B cell (primary cell): ENCODE measurements at regions not wholly inside any gene's neighbourhood (a gene's known extent, or its start where the extent isn't known, plus 50 kb on each side); places are given as distances from the start of the nearest gene placed in this dataset.

Source experiments
- ATAC-seq: fragments of 200-7000 bp; cut with Tn5 transposase; one replicate; pipeline ENCODE4 v1.10.0; 2021; ENCODE audit warnings: low read depth, mild to moderate bottlenecking, moderate number of reproducible peaks, moderate library complexity
- CTCF ChIA-PET: fragments of 350-600 bp; sonication (Branson Sonifier 250); formaldehyde crosslinking; loops from one replicate; lab custom pipeline; 2021; ENCODE audit warnings: antibody characterized with exemption, inconsistent platforms; lab: Charles Lee
- POLR2A ChIA-PET: fragments of 350-600 bp; sonication (Branson Sonifier 250); formaldehyde crosslinking; loops from one replicate; lab custom pipeline; 2021; ENCODE audit warnings: antibody characterized with exemption; lab: Charles Lee
- DNase-seq: peaks from one replicate; pipeline ENCODE4 v3.0.0; 2013
- H2AFZ ChIP-seq: 2 replicates; pipeline ENCODE4 v1.6.1; 2012; ENCODE audit warnings: mild to moderate bottlenecking, low read depth, low read length; ENCODE audit not compliant: insufficient read depth, poor library complexity, severe bottlenecking
- H3K27ac ChIP-seq, 2 donors: 1 replicate in 1 of 2; 2 replicates in 1 of 2; pipeline ENCODE4 v1.5.1; 2012 to 2013; ENCODE audit warnings: low read length in 2 of 2, mild to moderate bottlenecking in 2 of 2, moderate library complexity in 1 of 2
- H3K27me3 ChIP-seq, 4 experiments: fragments of 200-600 bp in 1 of 4; sonication (generic) in 1 of 4; replicated peaks in 1 of 4; 1 replicate in 2 of 4; 2 replicates in 2 of 4; pipeline versions ENCODE4 v1.6.1 to v1.7.0; 2013 to 2016; ENCODE audit warnings: low read length in 3 of 4, mild to moderate bottlenecking in 2 of 4, mixed read lengths in 1 of 4, moderate library complexity in 1 of 4; ENCODE audit not compliant: insufficient read depth in 4 of 4, control insufficient read depth in 3 of 4; ENCODE audit errors: control extremely low read depth in 1 of 4
- H3K36me3 ChIP-seq, 2 experiments: replicated peaks in 1 of 2; 1 replicate in 1 of 2; 2 replicates in 1 of 2; pipeline versions ENCODE4 v1.6.1 to v1.7.1; 2013; ENCODE audit warnings: low read length in 1 of 2; ENCODE audit not compliant: insufficient read depth in 2 of 2, control insufficient read depth in 1 of 2; ENCODE audit errors: control extremely low read depth in 1 of 2, extremely low read depth in 1 of 2
- H3K4me1 ChIP-seq, 2 donors: fragments of 200-600 bp in 1 of 2; sonication (generic) in 1 of 2; 1 replicate in 1 of 2; 2 replicates in 1 of 2; pipeline versions ENCODE4 v1.5.1 to v1.6.1; 2013 to 2017; ENCODE audit warnings: low read length in 2 of 2; ENCODE audit not compliant: control insufficient read depth in 2 of 2, insufficient read depth in 2 of 2
- H3K4me2 ChIP-seq: replicated peaks from 2 replicates; pipeline ENCODE3; 2012; ENCODE audit warnings: mild to moderate bottlenecking, low read depth, low read length; ENCODE audit not compliant: poor library complexity, severe bottlenecking
- H3K4me3 ChIP-seq, 5 experiments: fragments of 200-600 bp in 1 of 5; sonication (generic) in 1 of 5; 1 replicate in 3 of 5; 2 replicates in 2 of 5; pipeline versions ENCODE4 v1.5.1 to v1.7.0; 2011 to 2016; ENCODE audit warnings: low read length in 4 of 5, mild to moderate bottlenecking in 4 of 5, low read depth in 2 of 5, control low read depth in 1 of 5, moderate library complexity in 1 of 5; ENCODE audit not compliant: insufficient read depth in 1 of 5; ENCODE audit errors: control extremely low read depth in 1 of 5, extremely low read depth in 1 of 5
- H3K79me2 ChIP-seq: fragments of 200-600 bp; sonication (generic); one replicate; pipeline ENCODE4 v1.6.0; 2016; ENCODE audit warnings: low read length; ENCODE audit not compliant: control insufficient read depth, insufficient read depth
- H3K9ac ChIP-seq: fragments of 200-600 bp; sonication (generic); 2 replicates; pipeline ENCODE4 v1.6.1; 2017; ENCODE audit warnings: mild to moderate bottlenecking, low read length, moderate library complexity
- H3K9me3 ChIP-seq, 3 donors: one replicate each; pipeline versions ENCODE4 v1.6.1 to v1.7.1; 2013; ENCODE audit warnings: low read length in 2 of 3; ENCODE audit not compliant: control insufficient read depth in 2 of 3, insufficient read depth in 1 of 3; ENCODE audit errors: control extremely low read depth in 1 of 3
- H4K20me1 ChIP-seq: 2 replicates; pipeline ENCODE4 v1.6.0; 2012; ENCODE audit warnings: mild to moderate bottlenecking, low read length; ENCODE audit not compliant: insufficient read depth, control insufficient read depth, poor library complexity, severe bottlenecking
- H3K27ac Mint-ChIP-seq: one replicate; pipeline ENCODE4 v1.8.0; 2021; ENCODE audit warnings: mixed read lengths
- H3K27me3 Mint-ChIP-seq: one replicate; pipeline ENCODE4 v1.8.0; 2021; ENCODE audit warnings: mixed read lengths
- H3K4me1 Mint-ChIP-seq: one replicate; pipeline ENCODE4 v1.8.0; 2021; ENCODE audit warnings: mixed read lengths
- H3K4me3 Mint-ChIP-seq: one replicate; pipeline ENCODE4 v1.8.0; 2021; ENCODE audit warnings: mixed read lengths
- H3K9me3 Mint-ChIP-seq: one replicate; pipeline ENCODE4 v1.8.0; 2022; ENCODE audit warnings: mixed read lengths; ENCODE audit not compliant: insufficient read depth
- CTCF ChIP-seq: fragments of 200-600 bp; IDR thresholded peaks from one replicate; pipeline ENCODE4 v1.8.0; 2022; ENCODE audit warnings: antibody characterized with exemption, mild to moderate bottlenecking
- EZH2 ChIP-seq: IDR thresholded peaks from 2 replicates; pipeline ENCODE4 v1.6.1; 2012; ENCODE audit warnings: borderline replicate concordance, low read depth, mild to moderate bottlenecking, moderate library complexity, low read length; ENCODE audit not compliant: insufficient read depth, poor library complexity, severe bottlenecking
- WGBS: methylation state at CpG from one replicate; pipeline ENCODE4 v1.1.5; 2013; ENCODE audit warnings: missing lambda C conversion rate; ENCODE audit not compliant: insufficient coverage; 5-methylcytosine and 5-hydroxymethylcytosine counted together
- intact Hi-C: fragments of 100-400 bp; cut with micrococcal nuclease; formaldehyde crosslinking; loops from one replicate; pipeline ENCODE4 v1.10.0; 2022

GRCh38 chr7:84912537-84912936 lies 274.3 kb downstream of the SEMA3D start:
- no peaks in the 10 kb centered on the region for H3K27me3 ChIP-seq
- H3K27ac Mint-ChIP-seq, result no peak overlapping the region
- no peak overlapping the region for H3K27ac ChIP-seq
- no CpG with 5 or more reads among the region's 2 CpGs for WGBS
- H3K36me3 ChIP-seq, result no peaks in the 10 kb centered on the region
- no peak overlapping the region for H3K9ac ChIP-seq
- intact Hi-C loops, result no loop called here
- H3K4me1 Mint-ChIP-seq, result no peaks in the 10 kb centered on the region
- TF ChIP-seq EZH2 (no peak), CTCF (no peak)
- H3K9me3 Mint-ChIP-seq, result no peaks in the 10 kb centered on the region
- CTCF ChIA-PET, result no interaction called here
- DNase-seq (no peak), ATAC-seq (no peak)
- H3K9me3 ChIP-seq, result no peaks in the 10 kb centered on the region
- H3K4me1 ChIP-seq, result no peaks in the 10 kb centered on the region
- no peaks in the 10 kb centered on the region for H4K20me1 ChIP-seq
- H3K4me3 ChIP-seq, result no peak overlapping the region
- POLR2A ChIA-PET, result no interaction called here
- no peak overlapping the region for H2AFZ ChIP-seq
- H3K4me2 ChIP-seq, result no peak overlapping the region
- no peaks in the 10 kb centered on the region for H3K27me3 Mint-ChIP-seq
- no peak overlapping the region for H3K4me3 Mint-ChIP-seq
- H3K79me2 ChIP-seq, result no peaks in the 10 kb centered on the region

GRCh38 chr7:84912018-84912417 lies 274.8 kb downstream of the SEMA3D start:
- Histone ChIP-seq H3K4me3 (no peak overlapping the region), H4K20me1 (no peaks in the 10 kb centered on the region), H3K27me3 (no peaks in the 10 kb centered on the region), H3K27ac (no peak overlapping the region), H3K4me2 (no peak overlapping the region), H3K36me3 (no peaks in the 10 kb centered on the region), H3K4me1 (no peaks in the 10 kb centered on the region), H3K79me2 (no peaks in the 10 kb centered on the region), H3K9ac (no peak overlapping the region), H3K9me3 (no peaks in the 10 kb centered on the region), H2AFZ (no peak overlapping the region)
- Mint-ChIP-seq H3K9me3 (no peaks in the 10 kb centered on the region), H3K27ac (no peak overlapping the region), H3K4me3 (no peak overlapping the region), H3K4me1 (no peaks in the 10 kb centered on the region), H3K27me3 (no peaks in the 10 kb centered on the region)
- intact Hi-C loops, result no loop called here
- CTCF ChIA-PET, result no interaction called here
- TF ChIP-seq CTCF (no peak), EZH2 (no peak)
- no peak for ATAC-seq
- POLR2A ChIA-PET, result no interaction called here
- DNase-seq, result no peak
